PC-3 (cell line): ENCODE measurements at regions not wholly inside any gene's neighbourhood (a gene's known extent, or its start where the extent isn't known, plus 50 kb on each side); places are given as distances from the start of the nearest gene placed in this dataset.
A peak's percentile ranks its signal among the peaks of the same experiment; 100 is the strongest.
"Not testable (repeated sequence)": the region's sequence is repeated elsewhere in the genome, so short reads cannot be mapped to it uniquely, and the experiment has no call there.

Experiments used
- ATAC-seq: fragments of 200-7000 bp; cut with Tn5 transposase; 2 replicates; pipeline ENCODE4 v1.9.1; 2020; ENCODE audit warnings: mild to moderate bottlenecking, moderate library complexity
- BruUV-seq: library from RNA; stranded (reverse); fragments of 400-500 nt; replicated peaks from 2 replicates; lab custom pipeline; 2021; lab: Mats Ljungman, UMichigan
- CTCF ChIA-PET: fragments of 300-600 bp; sonication (Branson Sonifier 250); formaldehyde crosslinking; loops from one replicate; lab custom pipeline; 2022; ENCODE audit warnings: antibody characterized with exemption; lab: Charles Lee
- POLR2A ChIA-PET: fragments of 300-600 bp; sonication (Branson Sonifier 250); formaldehyde crosslinking; loops from one replicate; lab custom pipeline; 2022; ENCODE audit warnings: antibody characterized with exemption; ENCODE audit not compliant: unreplicated experiment; lab: Charles Lee
- DNase-seq: peaks from one replicate; pipeline ENCODE4 v3.0.0-alpha.2; 2015
- H2AFZ ChIP-seq: fragments of 300-600 bp; sonication (generic); 2 replicates; pipeline ENCODE4 v1.6.0; 2016; ENCODE audit warnings: antibody characterized with exemption, low read length
- H3F3A ChIP-seq: fragments of 300-600 bp; sonication (generic); one replicate; pipeline ENCODE4 v1.6.0; 2017; ENCODE audit warnings: antibody characterized with exemption, low read length, control low read depth, mild to moderate bottlenecking; ENCODE audit not compliant: unreplicated experiment
- H3K27ac ChIP-seq: fragments of 300-600 bp; sonication (generic); 2 replicates; pipeline ENCODE4 v1.5.1; 2016; ENCODE audit warnings: mild to moderate bottlenecking, low read length
- H3K27me3 ChIP-seq: fragments of 300-600 bp; sonication (generic); 2 replicates; pipeline ENCODE4 v1.6.1; 2016; ENCODE audit warnings: low read length, mixed read lengths
- H3K36me3 ChIP-seq: fragments of 300-600 bp; sonication (generic); 2 replicates; pipeline ENCODE4 v1.6.1; 2016; ENCODE audit warnings: low read depth, mixed run types, low read length, mixed read lengths
- H3K4me1 ChIP-seq: fragments of 300-600 bp; sonication (generic); 2 replicates; pipeline ENCODE4 v1.5.1; 2016; ENCODE audit warnings: low read length; ENCODE audit not compliant: insufficient read depth
- H3K4me2 ChIP-seq: fragments of 300-600 bp; sonication (generic); 2 replicates; pipeline ENCODE4 v1.6.0; 2016; ENCODE audit warnings: low read length
- H3K4me3 ChIP-seq: fragments of 300-600 bp; sonication (generic); 2 replicates; pipeline ENCODE4 v1.5.1; 2016; ENCODE audit warnings: mild to moderate bottlenecking, low read length, mixed read lengths
- H3K79me2 ChIP-seq: fragments of 300-600 bp; sonication (generic); 2 replicates; pipeline ENCODE4 v1.6.1; 2017; ENCODE audit warnings: low read length, mixed read lengths
- H3K9ac ChIP-seq: fragments of 300-600 bp; sonication (generic); 2 replicates; pipeline ENCODE4 v1.6.0; 2016; ENCODE audit warnings: mild to moderate bottlenecking, low read length
- H3K9me2 ChIP-seq: fragments of 300-600 bp; sonication (generic); replicated peaks from 2 replicates; pipeline ENCODE4 v1.6.1; 2016; ENCODE audit warnings: mixed run types, low read length, mixed read lengths
- H3K9me3 ChIP-seq: fragments of 300-600 bp; sonication (generic); 2 replicates; pipeline ENCODE4 v1.6.1; 2016; ENCODE audit warnings: low read length, mixed read lengths
- H4K20me1 ChIP-seq: fragments of 300-600 bp; sonication (generic); 2 replicates; pipeline ENCODE4 v1.6.1; 2016; ENCODE audit warnings: low read length, mixed read lengths
- EZH2 ChIP-seq: fragments of 300-600 bp; sonication (generic); IDR thresholded peaks from one replicate; pipeline ENCODE4 v1.6.1; 2017; ENCODE audit warnings: antibody characterized with exemption, mild to moderate bottlenecking, low read length; ENCODE audit not compliant: unreplicated experiment
- EZH2phosphoT487 ChIP-seq: fragments of 300-600 bp; sonication (generic); IDR thresholded peaks from 2 replicates; pipeline ENCODE4 v1.6.1; 2018; ENCODE audit warnings: mild to moderate bottlenecking, antibody characterized with exemption, low read length, borderline replicate concordance
- intact Hi-C: fragments of 100-400 bp; cut with micrococcal nuclease; formaldehyde crosslinking; loops from 2 replicates; pipeline ENCODE4 v1.9.0; 2023
- TF ChIP-seq, protein P1 (sequence below): fragments of 300-600 bp; sonication (generic); conservative IDR thresholded peaks from 2 replicates; pipeline ENCODE4 v1.5.1; 2017; ENCODE audit warnings: antibody characterized with exemption, low read depth, mild to moderate bottlenecking, low read length

DNA sequence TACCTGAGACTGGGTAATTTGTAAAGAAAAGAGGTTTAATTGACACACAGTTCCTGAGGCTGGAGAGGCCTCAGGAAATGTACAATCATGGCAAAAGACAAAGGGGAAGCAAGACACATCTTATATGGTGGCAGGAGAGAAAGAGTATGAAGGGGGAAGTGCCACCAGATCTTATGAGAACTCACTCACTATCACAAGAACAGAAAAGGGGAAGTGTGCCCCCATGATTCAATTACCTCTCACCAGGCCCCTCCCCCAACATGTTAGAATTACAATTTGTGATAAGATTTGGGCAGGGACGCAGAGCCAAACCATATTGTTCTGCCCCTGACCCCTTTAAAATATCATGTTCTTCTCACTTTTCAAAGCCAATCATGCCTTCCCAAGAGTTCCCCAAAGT lies 744.2 kb upstream of the CDH18 start:
- DNase-seq, H2AFZ ChIP-seq, POLR2A ChIA-PET, H3K36me3 ChIP-seq, H3K9ac ChIP-seq, H3K79me2 ChIP-seq, intact Hi-C loops, H3K27ac ChIP-seq, H3K9me3 ChIP-seq, H3K4me3 ChIP-seq, H3K4me2 ChIP-seq, H3K27me3 ChIP-seq, CTCF ChIA-PET, ATAC-seq, H4K20me1 ChIP-seq, H3F3A ChIP-seq, H3K4me1 ChIP-seq, BruUV-seq, H3K9me2 ChIP-seq: not testable (repeated sequence)

DNA sequence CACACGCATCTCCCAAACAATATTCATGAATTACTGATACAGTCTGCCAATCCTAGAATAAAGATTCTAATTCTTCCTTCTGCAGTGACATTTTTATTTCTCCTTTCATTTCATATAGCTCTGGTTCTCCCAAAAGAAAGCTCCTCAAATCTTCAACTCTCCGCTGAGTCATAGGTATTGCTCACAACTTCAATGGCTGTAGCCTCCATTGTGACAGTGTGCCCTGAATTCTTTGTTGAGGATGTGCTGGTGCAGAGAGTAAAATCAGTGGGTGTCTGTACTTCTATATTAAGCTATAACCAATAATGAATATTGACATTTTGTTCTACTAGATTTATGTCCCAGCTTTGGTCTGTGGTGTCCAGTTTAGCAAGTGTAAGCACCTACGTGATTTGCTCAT lies 733.3 kb upstream of the CDH18 start:
- DNase-seq, H3F3A ChIP-seq, H2AFZ ChIP-seq, H3K4me1 ChIP-seq, BruUV-seq, H3K4me2 ChIP-seq, H3K27me3 ChIP-seq, CTCF ChIA-PET, H3K9me2 ChIP-seq, H3K36me3 ChIP-seq, H4K20me1 ChIP-seq, H3K9ac ChIP-seq, intact Hi-C loops, H3K27ac ChIP-seq, POLR2A ChIA-PET, H3K79me2 ChIP-seq, H3K9me3 ChIP-seq, H3K4me3 ChIP-seq: not testable (repeated sequence)
- peak; percentile 45; the same call in 1 of the 2 replicates for ATAC-seq

DNA sequence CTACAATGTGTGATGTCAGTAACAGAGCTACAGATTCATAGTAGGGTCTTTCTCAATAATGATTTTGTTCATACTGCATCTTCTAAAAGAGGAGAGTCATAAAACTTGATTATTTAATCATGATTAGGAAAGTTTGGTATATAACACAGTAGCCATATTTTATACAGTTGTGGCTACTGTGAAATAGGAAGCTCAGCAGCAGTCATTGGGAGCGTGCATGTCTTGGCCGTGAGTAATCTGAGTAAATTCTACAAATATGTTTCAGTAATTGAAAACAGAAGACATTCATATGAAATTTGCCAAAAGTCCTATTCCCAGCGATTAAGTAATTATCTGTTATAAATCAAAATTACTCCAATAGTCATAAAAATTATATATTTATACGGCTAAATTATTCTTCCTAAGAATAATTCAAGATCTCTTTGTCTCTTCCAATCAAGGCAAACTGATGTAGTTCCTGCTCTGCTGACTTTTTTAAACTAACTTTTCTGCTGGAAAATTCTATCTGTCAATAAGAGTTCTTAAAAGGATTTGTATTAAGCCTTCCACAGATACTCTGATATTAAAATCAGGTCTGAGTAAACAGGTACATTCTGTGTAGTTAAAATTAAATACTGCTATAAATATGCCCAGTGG lies 723.6 kb upstream of the CDH18 start:
- POLR2A ChIA-PET, H3K4me3 ChIP-seq, DNase-seq, H3K9me2 ChIP-seq, CTCF ChIA-PET, H2AFZ ChIP-seq, BruUV-seq, H3F3A ChIP-seq, H3K4me1 ChIP-seq, H3K27ac ChIP-seq, H3K9me3 ChIP-seq, ATAC-seq, intact Hi-C loops, H3K79me2 ChIP-seq, H3K36me3 ChIP-seq, H4K20me1 ChIP-seq, H3K4me2 ChIP-seq, H3K27me3 ChIP-seq, H3K9ac ChIP-seq: not testable (repeated sequence)

GRCh38 chr5:20707634-20708033 lies 719.6 kb upstream of the CDH18 start:
- H2AFZ ChIP-seq, H3K4me3 ChIP-seq, H3K9me3 ChIP-seq, H4K20me1 ChIP-seq, H3K9ac ChIP-seq, H3K4me2 ChIP-seq, H3K9me2 ChIP-seq, POLR2A ChIA-PET, H3K36me3 ChIP-seq, H3F3A ChIP-seq, H3K79me2 ChIP-seq, intact Hi-C loops, CTCF ChIA-PET, DNase-seq, BruUV-seq, H3K27ac ChIP-seq, H3K4me1 ChIP-seq, H3K27me3 ChIP-seq: not testable (repeated sequence)
- peak; percentile 81 for ATAC-seq

GRCh38 chr5:20694121-20694520 lies 706.1 kb upstream of the CDH18 start:
- no peak for DNase-seq
- no TSS peak for BruUV-seq

More at GRCh38 chr5:20694121-20694520, 706.1 kb upstream of the CDH18 start:
- ChIA-PET POLR2A (no interaction called here), CTCF (no interaction called here)
- no peaks in the 10 kb centered on the region for H4K20me1 ChIP-seq
- H3K27me3 ChIP-seq, result no peaks in the 10 kb centered on the region
- intact Hi-C loops, result no loop called here
- H3K4me1 ChIP-seq, result no peaks in the 10 kb centered on the region
- no peak overlapping the region for H3K4me2 ChIP-seq
- no peak for ATAC-seq
- H2AFZ ChIP-seq, result no peak overlapping the region
- no peaks in the 10 kb centered on the region for H3K79me2 ChIP-seq
- no peaks in the 10 kb centered on the region for H3F3A ChIP-seq
- H3K27ac ChIP-seq, result no peak overlapping the region
- H3K9me3 ChIP-seq, result no peaks in the 10 kb centered on the region
- no peaks in the 10 kb centered on the region for H3K36me3 ChIP-seq
- no peaks in the 10 kb centered on the region for H3K9me2 ChIP-seq
- no peak overlapping the region for H3K4me3 ChIP-seq
- H3K9ac ChIP-seq, result no peak overlapping the region
- TF ChIP-seq, protein P1, sequence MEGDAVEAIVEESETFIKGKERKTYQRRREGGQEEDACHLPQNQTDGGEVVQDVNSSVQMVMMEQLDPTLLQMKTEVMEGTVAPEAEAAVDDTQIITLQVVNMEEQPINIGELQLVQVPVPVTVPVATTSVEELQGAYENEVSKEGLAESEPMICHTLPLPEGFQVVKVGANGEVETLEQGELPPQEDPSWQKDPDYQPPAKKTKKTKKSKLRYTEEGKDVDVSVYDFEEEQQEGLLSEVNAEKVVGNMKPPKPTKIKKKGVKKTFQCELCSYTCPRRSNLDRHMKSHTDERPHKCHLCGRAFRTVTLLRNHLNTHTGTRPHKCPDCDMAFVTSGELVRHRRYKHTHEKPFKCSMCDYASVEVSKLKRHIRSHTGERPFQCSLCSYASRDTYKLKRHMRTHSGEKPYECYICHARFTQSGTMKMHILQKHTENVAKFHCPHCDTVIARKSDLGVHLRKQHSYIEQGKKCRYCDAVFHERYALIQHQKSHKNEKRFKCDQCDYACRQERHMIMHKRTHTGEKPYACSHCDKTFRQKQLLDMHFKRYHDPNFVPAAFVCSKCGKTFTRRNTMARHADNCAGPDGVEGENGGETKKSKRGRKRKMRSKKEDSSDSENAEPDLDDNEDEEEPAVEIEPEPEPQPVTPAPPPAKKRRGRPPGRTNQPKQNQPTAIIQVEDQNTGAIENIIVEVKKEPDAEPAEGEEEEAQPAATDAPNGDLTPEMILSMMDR, result no peak
- no peak for TF ChIP-seq EZH2phosphoT487
- no peak for TF ChIP-seq EZH2
